ENCODE measurements at regions not wholly inside any gene's neighbourhood (a gene's known extent, or its start where the extent isn't known, plus 50 kb on each side); places are given as distances from the start of the nearest gene placed in this dataset.

DNA sequence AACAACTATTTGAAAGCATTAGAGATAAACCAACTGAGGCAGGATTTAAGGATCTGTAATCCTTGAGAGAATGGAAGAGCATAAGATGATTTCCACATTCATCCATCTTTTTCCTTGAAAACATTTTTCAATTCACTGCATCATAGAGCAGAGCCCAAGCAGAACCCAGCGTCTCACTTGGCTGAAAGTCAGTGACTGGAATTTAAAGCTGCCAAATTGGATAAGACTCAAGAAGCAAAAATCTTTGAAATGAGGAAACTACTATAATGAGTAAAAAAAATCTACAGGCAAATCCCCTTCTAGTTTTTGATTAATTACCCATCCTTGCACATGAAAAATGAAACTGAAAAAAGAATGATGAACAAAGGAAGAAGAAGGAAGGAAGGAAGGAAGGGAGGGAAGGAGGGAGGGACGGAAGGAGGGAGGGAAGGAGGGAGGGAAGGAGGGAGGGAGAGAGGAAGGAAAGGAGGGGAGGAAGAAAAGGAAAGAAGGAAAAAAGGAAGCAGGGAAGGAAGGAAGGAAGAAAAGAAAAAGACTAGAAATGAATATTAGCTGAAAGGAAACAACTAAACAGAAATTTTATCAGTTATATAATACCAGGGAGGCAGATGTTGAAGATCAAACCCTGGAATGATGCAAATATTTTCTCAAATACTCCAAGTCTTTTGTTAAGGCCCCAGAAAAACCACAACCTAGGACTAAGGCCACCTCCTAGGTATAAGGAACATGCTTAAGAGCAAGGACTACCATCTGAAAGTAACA, 336.3 kb upstream of the MAGI2 start:
- Histone ChIP-seq H4K20me1 (no peaks in the 10 kb centered on the region), H3K4me2 (no peak overlapping the region), H3K9ac (no peak overlapping the region), H3K4me3 (no peak overlapping the region), H3K4me1 (no peaks in the 10 kb centered on the region), H3K9me3 (no peaks in the 10 kb centered on the region), H3K27ac (no peak overlapping the region), H3K27me3 (no peaks in the 10 kb centered on the region), H3K36me3 (no peaks in the 10 kb centered on the region)
- no peak for TF ChIP-seq Cebpa-rat (IDR thresholded peaks at IDR 0.05)

- Histone ChIP-seq H3K27me3 (no peaks in the 10 kb centered on the region), H3K4me1 (no peaks in the 10 kb centered on the region), H3K4me2 (no peak overlapping the region), H3K27ac (no peak overlapping the region), H4K20me1 (no peaks in the 10 kb centered on the region), H3K9me3 (no peaks in the 10 kb centered on the region), H3K4me3 (no peak overlapping the region), H3K9ac (no peak overlapping the region), H3K36me3 (no peaks in the 10 kb centered on the region)
- TF ChIP-seq Cebpa-rat (IDR thresholded peaks at IDR 0.05), result no peak
Measured at GRCh38 chr7:79787623-79788022, 334.2 kb upstream of the MAGI2 start.

DNA sequence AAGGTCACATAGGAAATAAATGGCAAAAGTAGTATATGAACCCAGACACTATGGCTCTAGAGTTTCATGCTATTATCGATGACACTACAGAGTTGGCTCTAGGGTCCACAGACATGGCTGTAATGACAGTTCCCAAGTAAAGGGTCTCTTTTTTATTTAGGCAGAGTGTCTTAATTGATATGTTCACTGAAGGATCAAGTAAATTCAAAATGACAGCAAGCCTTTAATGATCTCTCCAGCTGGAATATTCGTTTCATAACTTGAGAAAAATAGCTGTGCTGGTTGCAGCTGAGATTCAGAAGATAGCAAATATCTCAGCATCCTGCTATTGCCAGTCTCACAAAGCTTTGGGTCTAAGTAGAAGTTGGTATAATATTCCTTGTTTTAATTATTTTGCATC, 333.6 kb upstream of the MAGI2 start:
- no peak overlapping the region for H3K4me2 ChIP-seq
- H4K20me1 ChIP-seq, result no peaks in the 10 kb centered on the region
- no peak overlapping the region for H3K27ac ChIP-seq
- H3K4me1 ChIP-seq, result no peaks in the 10 kb centered on the region
- TF ChIP-seq Cebpa-rat (IDR thresholded peaks at IDR 0.05), result no peak
- H3K9ac ChIP-seq, result no peak overlapping the region
- no peaks in the 10 kb centered on the region for H3K27me3 ChIP-seq
- H3K9me3 ChIP-seq, result no peaks in the 10 kb centered on the region
- H3K36me3 ChIP-seq, result no peaks in the 10 kb centered on the region
- H3K4me3 ChIP-seq, result no peak overlapping the region

DNA sequence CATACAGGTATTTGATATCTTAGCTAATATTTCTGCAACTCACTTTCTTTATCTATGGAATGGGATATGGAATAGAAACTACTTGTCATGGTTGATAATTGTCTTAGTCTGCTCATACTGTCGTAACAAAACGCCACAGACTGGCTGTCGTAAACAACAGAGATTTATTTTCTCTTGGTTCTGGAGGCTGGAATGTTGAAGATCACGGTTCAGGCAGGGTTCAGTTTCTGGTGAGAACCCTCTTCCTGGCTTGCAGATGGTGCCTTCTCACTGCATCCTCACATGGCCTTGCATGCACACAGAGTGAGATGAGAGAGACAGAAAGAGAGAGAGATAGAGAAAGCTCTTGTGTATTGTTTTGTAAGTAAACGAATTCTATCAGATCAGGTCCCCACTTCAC, 332.7 kb upstream of the MAGI2 start:
- no peak for TF ChIP-seq Cebpa-rat (IDR thresholded peaks at IDR 0.05)
- no peaks in the 10 kb centered on the region for H3K36me3 ChIP-seq
- no peak overlapping the region for H3K27ac ChIP-seq
- H4K20me1 ChIP-seq, result no peaks in the 10 kb centered on the region
- H3K27me3 ChIP-seq, result no peaks in the 10 kb centered on the region
- no peaks in the 10 kb centered on the region for H3K4me1 ChIP-seq
- H3K4me2 ChIP-seq, result no peak overlapping the region
- no peak overlapping the region for H3K9ac ChIP-seq
- H3K9me3 ChIP-seq, result no peaks in the 10 kb centered on the region
- H3K4me3 ChIP-seq, result no peak overlapping the region

GRCh38 chr7:79785556-79785955, 332.1 kb upstream of the MAGI2 start:
- Histone ChIP-seq H3K9ac (no peak overlapping the region), H3K36me3 (no peaks in the 10 kb centered on the region), H3K4me3 (no peak overlapping the region), H3K27me3 (no peaks in the 10 kb centered on the region), H3K9me3 (no peaks in the 10 kb centered on the region), H3K4me1 (no peaks in the 10 kb centered on the region), H3K27ac (no peak overlapping the region), H4K20me1 (no peaks in the 10 kb centered on the region), H3K4me2 (no peak overlapping the region)
- no peak for TF ChIP-seq Cebpa-rat (IDR thresholded peaks at IDR 0.05)

DNA sequence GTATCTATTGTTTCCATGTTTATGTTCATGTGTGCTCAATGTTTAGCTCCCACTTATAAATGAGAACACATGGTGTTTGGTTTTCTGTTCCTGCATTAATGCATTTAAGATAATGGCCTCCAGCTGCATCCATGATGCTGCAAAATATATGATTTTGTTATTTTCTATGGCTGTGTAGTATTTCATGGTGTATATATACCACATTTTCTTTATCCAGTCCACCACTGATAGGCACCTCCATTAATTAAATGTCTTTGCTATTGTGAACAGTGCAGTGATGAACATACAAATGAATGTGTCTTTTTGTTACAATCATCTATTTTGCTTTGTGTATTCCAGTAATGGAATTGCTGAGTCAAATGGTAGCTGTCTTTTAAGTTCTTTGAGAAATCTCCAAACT, 329.4 kb upstream of the MAGI2 start:
- Histone ChIP-seq H3K9me3 (no peaks in the 10 kb centered on the region), H3K4me1 (no peaks in the 10 kb centered on the region), H3K27me3 (no peaks in the 10 kb centered on the region), H3K36me3 (no peaks in the 10 kb centered on the region), H3K27ac (no peak overlapping the region), H3K4me3 (no peak overlapping the region), H3K4me2 (no peak overlapping the region), H3K9ac (no peak overlapping the region), H4K20me1 (no peaks in the 10 kb centered on the region)
- TF ChIP-seq Cebpa-rat (IDR thresholded peaks at IDR 0.05), result no peak

GRCh38 chr7:79782256-79782655, 328.8 kb upstream of the MAGI2 start:
- no peaks in the 10 kb centered on the region for H3K36me3 ChIP-seq

DNA sequence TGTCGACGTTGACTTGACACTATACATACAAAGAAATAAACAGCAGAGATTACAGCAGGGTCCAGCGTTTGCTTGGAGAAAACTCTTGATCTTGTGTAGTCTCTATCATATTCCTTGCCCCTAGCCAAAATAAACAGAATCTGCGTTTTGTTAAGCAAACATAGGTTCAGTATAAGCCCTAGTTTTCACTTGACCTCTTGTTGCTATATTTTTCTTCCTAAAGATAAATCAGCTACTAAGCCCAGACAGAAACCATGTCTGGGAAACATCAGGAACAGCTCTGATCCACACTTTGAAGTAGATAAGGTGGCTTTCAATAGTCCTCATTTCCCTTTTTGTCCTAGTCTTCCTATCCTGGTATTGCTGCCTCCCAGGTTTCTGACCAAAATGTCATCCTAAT, 328.2 kb upstream of the MAGI2 start:
- H4K20me1 ChIP-seq, result no peaks in the 10 kb centered on the region
- H3K9me3 ChIP-seq, result no peaks in the 10 kb centered on the region
- H3K4me1 ChIP-seq, result no peaks in the 10 kb centered on the region
- H3K4me2 ChIP-seq, result no peak overlapping the region
- H3K27me3 ChIP-seq, result no peaks in the 10 kb centered on the region
- no peak overlapping the region for H3K4me3 ChIP-seq
- H3K36me3 ChIP-seq, result no peaks in the 10 kb centered on the region
- H3K9ac ChIP-seq, result no peak overlapping the region
- H3K27ac ChIP-seq, result no peak overlapping the region
- TF ChIP-seq Cebpa-rat (IDR thresholded peaks at IDR 0.05), result no peak

More at GRCh38 chr7:79782256-79782655, 328.8 kb upstream of the MAGI2 start:
- Histone ChIP-seq H3K4me2 (no peak overlapping the region), H3K4me3 (no peak overlapping the region), H3K9ac (no peak overlapping the region), H3K27me3 (no peaks in the 10 kb centered on the region), H4K20me1 (no peaks in the 10 kb centered on the region), H3K27ac (no peak overlapping the region), H3K4me1 (no peaks in the 10 kb centered on the region), H3K9me3 (no peaks in the 10 kb centered on the region)
- TF ChIP-seq Cebpa-rat (IDR thresholded peaks at IDR 0.05), result no peak

DNA sequence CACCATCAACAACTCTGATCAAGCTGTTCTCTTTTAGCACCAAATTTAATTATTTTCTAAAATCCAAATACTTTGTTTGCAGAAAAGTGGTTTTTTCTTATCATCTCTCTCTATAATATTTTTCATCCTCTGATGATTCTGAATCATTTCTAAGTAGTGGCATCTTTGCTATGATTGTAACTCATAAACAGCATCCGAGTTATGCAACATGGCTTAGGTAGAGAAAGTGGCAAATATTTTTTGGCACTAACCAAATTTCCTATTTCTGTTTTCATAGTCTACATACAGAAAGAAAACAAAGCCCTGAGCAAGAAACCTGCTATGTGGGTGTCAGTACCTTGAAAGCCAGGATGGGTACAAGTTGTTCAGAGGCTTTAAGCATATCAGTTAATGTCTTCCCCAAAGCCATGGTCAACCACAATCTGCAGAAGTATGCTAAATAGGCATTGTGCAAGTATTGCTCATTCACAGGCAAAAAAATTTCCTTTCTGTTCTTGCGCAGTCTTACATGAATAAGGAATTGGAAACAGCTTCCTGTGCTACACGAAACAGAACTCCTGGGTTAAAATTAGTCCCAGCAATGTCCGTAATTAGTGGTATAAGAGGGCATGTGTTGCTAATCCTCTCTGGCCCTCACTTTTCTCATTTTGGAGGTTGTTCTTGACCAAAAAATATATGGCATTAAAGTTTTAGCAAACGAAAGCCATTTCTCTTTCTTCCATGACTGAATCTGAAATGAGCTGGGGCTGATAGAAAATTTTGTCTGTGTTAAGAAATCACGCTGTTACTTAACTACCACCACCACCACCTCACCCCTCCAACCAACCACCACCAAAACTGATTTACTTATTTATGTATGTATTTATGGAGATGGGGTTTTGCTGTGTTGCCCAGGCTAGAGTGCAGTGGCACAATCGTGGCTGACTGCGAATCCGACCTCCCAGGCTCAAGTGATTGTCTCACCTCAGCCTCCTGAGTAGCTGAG, 325.6 kb upstream of the MAGI2 start:
- Histone ChIP-seq H4K20me1 (no peaks in the 10 kb centered on the region), H3K9me3 (no peaks in the 10 kb centered on the region), H3K9ac (no peak overlapping the region), H3K4me3 (no peak overlapping the region), H3K27ac (no peak overlapping the region), H3K4me1 (no peaks in the 10 kb centered on the region), H3K27me3 (no peaks in the 10 kb centered on the region), H3K36me3 (no peaks in the 10 kb centered on the region), H3K4me2 (no peak overlapping the region)
- no peak for TF ChIP-seq Cebpa-rat (IDR thresholded peaks at IDR 0.05)

- no peak for TF ChIP-seq Cebpa-rat (IDR thresholded peaks at IDR 0.05)
- Histone ChIP-seq H3K4me3 (no peak overlapping the region), H3K4me1 (no peaks in the 10 kb centered on the region), H3K27me3 (no peaks in the 10 kb centered on the region), H4K20me1 (no peaks in the 10 kb centered on the region), H3K36me3 (no peaks in the 10 kb centered on the region), H3K9ac (no peak overlapping the region), H3K9me3 (no peaks in the 10 kb centered on the region), H3K27ac (no peak overlapping the region), H3K4me2 (no peak overlapping the region)
Measured at GRCh38 chr7:79775911-79776310, 322.4 kb upstream of the MAGI2 start.

Data from BLaER1 (cell line).